Activated CD4-positive, alpha-beta T cell treated with anti-CD3 and anti-CD28 coated beads, Interleukin-2, amount 50 U/mL, for 1 hour (primary cell): ENCODE measurements at regions not wholly inside any gene's neighbourhood (a gene's known extent, or its start where the extent isn't known, plus 50 kb on each side); places are given as distances from the start of the nearest gene placed in this dataset.

Experiments used
- DNase-seq: peaks from one replicate; pipeline ENCODE4 v3.0.0-alpha.2; 2020

- no peak for DNase-seq
Observed at GRCh38 chr21:14716761-14717396, 170.8 kb upstream of the SAMSN1 start.

GRCh38 chr21:14713109-14713508 lies 167.0 kb upstream of the SAMSN1 start:
- no peak for DNase-seq

- no peak for DNase-seq
Observed at GRCh38 chr21:14712121-14712715, 166.1 kb upstream of the SAMSN1 start.

- DNase-seq = no peak
Observed at GRCh38 chr21:14711287-14711686, 165.2 kb upstream of the SAMSN1 start.

GRCh38 chr21:14707511-14708020 lies 161.5 kb upstream of the SAMSN1 start:
- DNase-seq = no peak

GRCh38 chr21:14706712-14707510 lies 160.8 kb upstream of the SAMSN1 start:
- DNase-seq = no peak

GRCh38 chr21:14699433-14700407 lies 153.6 kb upstream of the SAMSN1 start:
- DNase-seq = no peak

GRCh38 chr21:14697769-14698168 lies 151.7 kb upstream of the SAMSN1 start:
- no peak for DNase-seq

GRCh38 chr21:14694817-14695216 lies 148.7 kb upstream of the SAMSN1 start:
- DNase-seq = no peak

GRCh38 chr21:14693997-14694396 lies 147.9 kb upstream of the SAMSN1 start:
- no peak for DNase-seq

GRCh38 chr21:14691914-14692313 lies 145.8 kb upstream of the SAMSN1 start:
- no peak for DNase-seq

- DNase-seq = no peak
Observed at GRCh38 chr21:14690886-14691285, 144.8 kb upstream of the SAMSN1 start.

GRCh38 chr21:14688936-14689335 lies 142.8 kb upstream of the SAMSN1 start:
- no peak for DNase-seq

GRCh38 chr21:14688412-14688811 lies 142.3 kb upstream of the SAMSN1 start:
- no peak for DNase-seq

- no peak for DNase-seq
Observed at GRCh38 chr21:14687268-14687625, 141.1 kb upstream of the SAMSN1 start.

- no peak for DNase-seq
Observed at GRCh38 chr21:14686466-14687267, 140.6 kb upstream of the SAMSN1 start.

GRCh38 chr21:14685568-14685967 lies 139.5 kb upstream of the SAMSN1 start:
- no peak for DNase-seq

- DNase-seq = no peak
Observed at GRCh38 chr21:14684071-14684470, 138.0 kb upstream of the SAMSN1 start.

- DNase-seq = no peak
Observed at GRCh38 chr21:14683063-14683462, 136.9 kb upstream of the SAMSN1 start.

- DNase-seq = no peak
Observed at GRCh38 chr21:14678973-14679574, 133.0 kb upstream of the SAMSN1 start.

- DNase-seq = no peak
Observed at GRCh38 chr21:14677639-14678179, 131.6 kb upstream of the SAMSN1 start.
